ENCODE measurements at regions not wholly inside any gene's neighbourhood (a gene's known extent, or its start where the extent isn't known, plus 50 kb on each side); places are given as distances from the start of the nearest gene placed in this dataset.

- TF ChIP-seq CTCF (IDR thresholded peaks at IDR 0.05) (no peak), POLR2A (IDR thresholded peaks at IDR 0.05) (no peak)
Measured at GRCh38 chr15:93257920-93258319, 168.9 kb upstream of the RGMA start.
